ENCODE measurements at regions not wholly inside any gene's neighbourhood (a gene's known extent, or its start where the extent isn't known, plus 50 kb on each side); places are given as distances from the start of the nearest gene placed in this dataset.

DNA sequence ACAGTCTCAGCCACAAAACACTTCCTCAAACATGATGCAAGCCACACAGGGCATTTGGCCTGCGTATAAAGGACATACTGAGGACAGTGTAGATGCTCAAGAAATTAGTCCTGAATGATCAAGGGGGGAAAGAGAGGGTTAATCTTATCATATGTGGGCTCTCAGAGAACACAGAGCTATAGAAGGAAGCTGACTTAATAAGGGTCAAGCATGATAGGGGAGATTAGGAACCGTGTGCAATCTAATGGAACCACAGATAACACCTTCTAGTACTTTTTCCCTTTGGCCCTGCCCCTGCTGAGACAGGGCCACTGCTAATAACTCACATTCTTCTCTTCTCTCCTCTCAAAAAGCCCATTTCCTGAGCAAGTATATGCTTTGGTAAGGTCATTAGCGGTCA is 114.1 kb upstream of the ADAMTS9 start:
- H3K27me3 Mint-ChIP-seq (ENCODE audit: low read depth): no peaks in the 10 kb centered on the region
- no peak overlapping the region for H3K4me3 Mint-ChIP-seq
- TF ChIP-seq, protein P1, sequence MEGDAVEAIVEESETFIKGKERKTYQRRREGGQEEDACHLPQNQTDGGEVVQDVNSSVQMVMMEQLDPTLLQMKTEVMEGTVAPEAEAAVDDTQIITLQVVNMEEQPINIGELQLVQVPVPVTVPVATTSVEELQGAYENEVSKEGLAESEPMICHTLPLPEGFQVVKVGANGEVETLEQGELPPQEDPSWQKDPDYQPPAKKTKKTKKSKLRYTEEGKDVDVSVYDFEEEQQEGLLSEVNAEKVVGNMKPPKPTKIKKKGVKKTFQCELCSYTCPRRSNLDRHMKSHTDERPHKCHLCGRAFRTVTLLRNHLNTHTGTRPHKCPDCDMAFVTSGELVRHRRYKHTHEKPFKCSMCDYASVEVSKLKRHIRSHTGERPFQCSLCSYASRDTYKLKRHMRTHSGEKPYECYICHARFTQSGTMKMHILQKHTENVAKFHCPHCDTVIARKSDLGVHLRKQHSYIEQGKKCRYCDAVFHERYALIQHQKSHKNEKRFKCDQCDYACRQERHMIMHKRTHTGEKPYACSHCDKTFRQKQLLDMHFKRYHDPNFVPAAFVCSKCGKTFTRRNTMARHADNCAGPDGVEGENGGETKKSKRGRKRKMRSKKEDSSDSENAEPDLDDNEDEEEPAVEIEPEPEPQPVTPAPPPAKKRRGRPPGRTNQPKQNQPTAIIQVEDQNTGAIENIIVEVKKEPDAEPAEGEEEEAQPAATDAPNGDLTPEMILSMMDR (IDR thresholded peaks at IDR 0.05; ENCODE audit: unreplicated experiment): no peak
- no peak for DNase-seq (ENCODE audit: low spot score in 2 of 2, unreplicated experiment in 2 of 2)
- no peaks in the 10 kb centered on the region for H3K9me3 Mint-ChIP-seq
- peaks cover 16% of the 10 kb centered on the region for H3K4me1 Mint-ChIP-seq
- H3K27ac Mint-ChIP-seq: no peak overlapping the region
- H3K36me3 Mint-ChIP-seq: no peaks in the 10 kb centered on the region

DNA sequence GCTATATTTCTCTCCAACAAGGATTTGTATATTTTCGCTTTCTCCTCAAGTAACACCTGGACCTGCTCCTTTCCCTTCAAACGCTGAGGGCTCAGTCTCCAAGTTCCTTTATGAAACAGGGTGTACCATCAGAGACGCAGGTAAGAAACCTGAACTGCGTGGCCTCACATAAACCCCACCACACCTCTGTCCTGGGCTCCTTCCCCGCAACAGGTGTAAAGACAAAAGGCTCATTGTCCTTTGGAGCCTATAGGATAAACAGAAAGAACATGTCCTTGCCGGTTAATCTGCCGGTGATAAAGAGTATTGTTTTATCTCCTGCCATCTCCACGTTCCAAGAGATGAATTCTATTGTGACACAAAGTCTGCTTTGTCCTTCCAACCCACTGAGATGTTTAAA is 111.8 kb upstream of the ADAMTS9 start:
- no peak overlapping the region for H3K4me3 Mint-ChIP-seq
- peaks cover 12% of the 10 kb centered on the region for H3K4me1 Mint-ChIP-seq
- H3K36me3 Mint-ChIP-seq: no peaks in the 10 kb centered on the region
- H3K27ac Mint-ChIP-seq: no peak overlapping the region
- H3K9me3 Mint-ChIP-seq: no peaks in the 10 kb centered on the region
- TF ChIP-seq, protein P1 (IDR thresholded peaks at IDR 0.05; ENCODE audit: unreplicated experiment): no peak
- DNase-seq (ENCODE audit: low spot score in 2 of 2, unreplicated experiment in 2 of 2): no peak
- no peaks in the 10 kb centered on the region for H3K27me3 Mint-ChIP-seq (ENCODE audit: low read depth)

DNA sequence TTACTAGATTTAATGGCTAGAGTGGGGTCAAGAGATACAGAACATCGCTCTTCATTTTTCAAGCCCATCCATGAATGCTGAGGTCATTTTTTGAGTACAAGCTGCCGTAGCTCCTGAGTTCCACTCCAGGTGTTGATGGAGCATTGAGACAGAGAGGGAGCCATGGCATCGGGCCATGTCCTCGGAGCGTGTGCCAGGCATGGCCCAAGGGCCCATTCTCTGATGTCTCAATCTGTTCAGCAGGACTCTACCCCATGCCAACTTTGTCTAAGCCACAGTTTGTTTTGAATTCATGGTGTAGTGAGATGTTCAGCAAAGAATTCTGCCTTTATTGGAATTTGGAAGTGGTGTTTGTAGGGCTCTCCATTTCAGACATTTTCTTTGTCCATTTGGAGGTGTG is 110.5 kb upstream of the ADAMTS9 start:
- H3K4me3 Mint-ChIP-seq: no peak overlapping the region
- TF ChIP-seq, protein P1 (IDR thresholded peaks at IDR 0.05; ENCODE audit: unreplicated experiment): no peak
- no peak for DNase-seq (ENCODE audit: low spot score in 2 of 2, unreplicated experiment in 2 of 2)
- no peaks in the 10 kb centered on the region for H3K36me3 Mint-ChIP-seq
- H3K4me1 Mint-ChIP-seq: peaks cover 9% of the 10 kb centered on the region
- no peaks in the 10 kb centered on the region for H3K27me3 Mint-ChIP-seq (ENCODE audit: low read depth)
- H3K27ac Mint-ChIP-seq: no peak overlapping the region
- H3K9me3 Mint-ChIP-seq: no peaks in the 10 kb centered on the region

DNA sequence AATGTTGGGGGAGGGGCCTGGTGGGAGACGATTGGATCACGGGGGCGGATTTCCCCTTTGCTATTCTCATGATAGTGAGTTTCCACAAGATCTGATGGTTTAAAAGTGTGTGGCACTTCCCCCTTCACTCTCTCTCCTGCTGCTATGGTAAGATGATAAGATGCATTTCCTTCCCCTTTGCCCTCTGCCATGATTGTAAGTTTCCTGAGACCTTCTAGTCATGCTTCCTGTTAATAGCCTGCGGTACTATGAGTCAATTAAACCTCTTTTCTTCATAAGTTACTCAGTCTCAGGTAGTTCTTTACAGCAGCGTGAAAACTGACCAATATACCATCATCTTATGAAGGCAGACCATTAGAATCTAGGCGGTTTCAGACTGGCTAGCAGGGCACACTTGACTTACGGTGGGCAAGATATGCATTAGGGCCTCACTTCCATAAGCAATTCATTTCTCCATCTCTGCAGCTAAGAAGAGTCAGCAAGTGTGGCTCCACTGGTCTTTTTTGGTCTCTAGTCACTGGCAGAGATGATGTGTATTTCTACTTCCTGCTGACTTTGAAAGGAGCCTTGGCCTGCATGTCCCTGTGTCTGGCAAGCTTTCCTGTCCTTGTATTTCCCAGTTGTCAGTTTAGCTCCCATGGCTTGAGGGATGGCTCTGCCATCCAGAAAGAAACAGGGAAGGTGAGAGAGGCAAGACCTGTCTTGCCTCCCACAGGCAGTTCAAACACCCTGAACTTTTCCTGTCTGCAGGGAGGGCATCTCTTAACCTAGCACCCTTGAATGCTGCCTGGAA is 109.0 kb upstream of the ADAMTS9 start:
- DNase-seq (ENCODE audit: low spot score in 2 of 2, unreplicated experiment in 2 of 2): no peak
- Mint-ChIP-seq H3K4me3 (no peak overlapping the region), H3K27me3 (ENCODE audit: low read depth) (no peaks in the 10 kb centered on the region), H3K36me3 (no peaks in the 10 kb centered on the region), H3K9me3 (no peaks in the 10 kb centered on the region), H3K27ac (no peak overlapping the region), H3K4me1 (no peaks in the 10 kb centered on the region)
- TF ChIP-seq, protein P1 (IDR thresholded peaks at IDR 0.05; ENCODE audit: unreplicated experiment): no peak

DNA sequence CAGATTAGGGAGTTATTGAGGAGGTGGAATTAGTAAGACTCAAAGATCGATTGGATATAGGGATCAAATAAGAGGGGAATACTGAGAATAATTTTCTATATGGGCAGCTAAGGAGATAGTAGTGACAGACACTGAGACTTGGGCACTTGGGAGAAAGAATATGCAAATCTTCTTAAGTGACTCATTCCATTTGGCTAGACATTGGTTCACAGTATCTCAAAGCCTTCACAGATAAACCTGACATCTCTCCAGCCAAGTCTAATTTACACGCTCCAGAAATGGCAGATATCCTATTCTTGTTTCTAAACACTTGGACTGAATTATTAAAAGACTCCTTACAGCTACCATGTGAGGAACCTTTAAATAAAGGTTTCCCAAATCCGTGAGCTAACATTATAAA is 104.6 kb upstream of the ADAMTS9 start:
- peaks cover 4% of the 10 kb centered on the region for H3K9me3 Mint-ChIP-seq
- no peak overlapping the region for H3K4me3 Mint-ChIP-seq
- H3K36me3 Mint-ChIP-seq: no peaks in the 10 kb centered on the region
- no peaks in the 10 kb centered on the region for H3K4me1 Mint-ChIP-seq
- no peak overlapping the region for H3K27ac Mint-ChIP-seq
- TF ChIP-seq, protein P1 (IDR thresholded peaks at IDR 0.05; ENCODE audit: unreplicated experiment): no peak
- no peaks in the 10 kb centered on the region for H3K27me3 Mint-ChIP-seq (ENCODE audit: low read depth)
- DNase-seq (ENCODE audit: low spot score in 2 of 2, unreplicated experiment in 2 of 2): no peak
